HCT116 (cell line): ENCODE measurements at regions not wholly inside any gene's neighbourhood (a gene's known extent, or its start where the extent isn't known, plus 50 kb on each side); places are given as distances from the start of the nearest gene placed in this dataset.

Experiments
- ATAC-seq: fragments of 200-7000 bp; cut with Tn5 transposase; 2 replicates; pipeline ENCODE4 v1.9.1; 2020; ENCODE audit warnings: mild to moderate bottlenecking, moderate library complexity
- BruUV-seq: library from RNA; stranded (reverse); fragments of 400-500 nt; replicated peaks from 2 replicates; lab custom pipeline; 2021; lab: Mats Ljungman, UMichigan
- CTCF ChIA-PET: fragments of 300-600 bp; sonication (Branson Sonifier 250); formaldehyde crosslinking; loops from one replicate; lab custom pipeline; 2021; ENCODE audit warnings: antibody characterized with exemption; lab: Charles Lee
- POLR2A ChIA-PET: fragments of 300-600, 350-600 bp; sonication (Branson Sonifier 250); formaldehyde crosslinking; loops from one replicate; lab custom pipeline; 2021; ENCODE audit warnings: antibody characterized with exemption; lab: Charles Lee
- RAD21 ChIA-PET, 2 experiments: fragments of 300-600 bp; sonication (Branson Sonifier 250); formaldehyde crosslinking; loops; one replicate each; lab custom pipeline; 2023; ENCODE audit warnings: low total read pairs in 2 of 2; ENCODE audit not compliant: uncharacterized antibody in 2 of 2, unreplicated experiment in 2 of 2, low non-redundant PET in 1 of 2; lab: Charles Lee
- DNase-seq: peaks from one replicate; pipeline ENCODE4 v3.0.0-alpha.2; 2010; ENCODE audit warnings: low read depth, low spot score
- H2AFZ ChIP-seq: fragments of 200-600 bp; shearing (Covaris generic), sonication (generic); 2 replicates; pipeline ENCODE4 v1.6.1; 2017; ENCODE audit warnings: low read depth, mixed run types, mixed read lengths, antibody characterized with exemption, low read length; ENCODE audit not compliant: poor library complexity, severe bottlenecking
- H3K27ac ChIP-seq: 2 replicates; pipeline ENCODE4 v1.5.1; 2012; ENCODE audit warnings: low read depth, low read length
- H3K27me3 ChIP-seq: fragments of 200-600 bp; sonication (generic); 2 replicates; pipeline ENCODE4 v1.6.1; 2016; ENCODE audit warnings: mixed run types, low read length, mixed read lengths; ENCODE audit not compliant: insufficient read depth
- H3K36me3 ChIP-seq, 2 experiments: fragments of 200-500 bp in 1 of 2; fragments of 200-600 bp in 1 of 2; sonication (Bioruptor generic) in 1 of 2; sonication (generic) in 1 of 2; 2 replicates each; pipeline versions ENCODE4 v1.5.1 to v1.6.1; 2014 to 2016; ENCODE audit warnings: low read length in 2 of 2, inconsistent platforms in 1 of 2, mixed read lengths in 1 of 2, mixed run types in 1 of 2; ENCODE audit not compliant: insufficient read depth in 2 of 2, control insufficient read depth in 1 of 2
- H3K4me1 ChIP-seq, 2 experiments: fragments of 200-600 bp in 1 of 2; sonication (generic) in 1 of 2; 2 replicates each; pipeline versions ENCODE4 v1.5.1 to v1.6.1; 2012 to 2017; ENCODE audit warnings: low read length in 2 of 2, inconsistent platforms in 1 of 2, mild to moderate bottlenecking in 1 of 2, mixed read lengths in 1 of 2, mixed run types in 1 of 2, moderate library complexity in 1 of 2; ENCODE audit not compliant: insufficient read depth in 2 of 2, control insufficient read depth in 1 of 2
- H3K4me2 ChIP-seq: fragments of 200-600 bp; sonication (generic); 2 replicates; pipeline ENCODE4 v1.6.1; 2017; ENCODE audit warnings: mixed run types, low read length, mixed read lengths
- H3K4me3 ChIP-seq, 2 experiments: fragments of 200-600 bp in 1 of 2; sonication (generic) in 1 of 2; replicated peaks in 1 of 2; 2 replicates each; pipeline ENCODE4 v1.5.1; 2011 to 2016; ENCODE audit warnings: low read length in 2 of 2, control low read depth in 1 of 2, low read depth in 1 of 2, mild to moderate bottlenecking in 1 of 2, mixed read lengths in 1 of 2, mixed run types in 1 of 2
- H3K79me2 ChIP-seq: fragments of 200-600 bp; sonication (generic); 2 replicates; pipeline ENCODE4 v1.6.1; 2017; ENCODE audit warnings: mild to moderate bottlenecking, mixed run types, low read length, moderate library complexity, mixed read lengths; ENCODE audit not compliant: insufficient read depth
- H3K9ac ChIP-seq: fragments of 200-600 bp; sonication (generic); 2 replicates; pipeline ENCODE4 v1.6.1; 2016; ENCODE audit warnings: low read length, mixed read lengths
- H3K9me2 ChIP-seq: fragments of 200-600 bp; sonication (generic), shearing (Covaris generic); 2 replicates; pipeline ENCODE4 v1.6.1; 2017; ENCODE audit warnings: mixed run types, mild to moderate bottlenecking, moderate library complexity; ENCODE audit not compliant: insufficient read depth
- H3K9me3 ChIP-seq, 2 experiments: fragments of 200-500 bp in 1 of 2; fragments of 200-600 bp in 1 of 2; sonication (Bioruptor generic) in 1 of 2; sonication (generic) in 1 of 2; 2 replicates each; pipeline ENCODE4 v1.6.1; 2014 to 2017; ENCODE audit warnings: low read length in 2 of 2, mixed read lengths in 2 of 2, inconsistent platforms in 1 of 2, low read depth in 1 of 2, mild to moderate bottlenecking in 1 of 2, mixed run types in 1 of 2, moderate library complexity in 1 of 2; ENCODE audit not compliant: control insufficient read depth in 1 of 2, insufficient read depth in 1 of 2
- H4K20me1 ChIP-seq: fragments of 200-600 bp; sonication (generic), shearing (Covaris generic); 2 replicates; pipeline ENCODE4 v1.6.1; 2017; ENCODE audit warnings: mixed run types, mild to moderate bottlenecking, moderate library complexity; ENCODE audit not compliant: insufficient read depth
- ELF1 ChIP-seq: IDR thresholded peaks from 2 replicates; pipeline ENCODE4 v1.6.1; 2012; ENCODE audit warnings: low read depth, borderline replicate concordance
- EZH2 ChIP-seq: fragments of 200-600 bp; sonication (generic); IDR thresholded peaks from 2 replicates; pipeline ENCODE4 v1.6.1; 2017; ENCODE audit warnings: antibody characterized with exemption, mixed run types
- EZH2phosphoT487 ChIP-seq: fragments of 200-600 bp; IDR thresholded peaks from 2 replicates; pipeline ENCODE4 v1.6.1; 2018; ENCODE audit warnings: antibody characterized with exemption, borderline replicate concordance
- FOSL1 ChIP-seq: IDR thresholded peaks from 2 replicates; pipeline ENCODE4 v1.6.1; 2012; ENCODE audit warnings: low read depth
- JUND ChIP-seq: IDR thresholded peaks from 2 replicates; pipeline ENCODE4 v1.6.1; 2012
- POLR2AphosphoS5 ChIP-seq: IDR thresholded peaks from 2 replicates; pipeline ENCODE4 v1.6.1; 2011; ENCODE audit warnings: mild to moderate bottlenecking, low read depth, low read length, moderate library complexity
- SP1 ChIP-seq: IDR thresholded peaks from 2 replicates; pipeline ENCODE4 v1.6.1; 2012; ENCODE audit warnings: low read depth
- ZNF274 ChIP-seq: fragments of 200-500 bp; sonication (Bioruptor generic); IDR thresholded peaks from 2 replicates; pipeline ENCODE4 v1.6.1; 2014; ENCODE audit warnings: mild to moderate bottlenecking, low read depth, low read length, inconsistent platforms
- intact Hi-C: fragments of 100-400 bp; cut with micrococcal nuclease; formaldehyde crosslinking; loops from 2 replicates; pipeline ENCODE4 v1.10.0; 2022

DNA sequence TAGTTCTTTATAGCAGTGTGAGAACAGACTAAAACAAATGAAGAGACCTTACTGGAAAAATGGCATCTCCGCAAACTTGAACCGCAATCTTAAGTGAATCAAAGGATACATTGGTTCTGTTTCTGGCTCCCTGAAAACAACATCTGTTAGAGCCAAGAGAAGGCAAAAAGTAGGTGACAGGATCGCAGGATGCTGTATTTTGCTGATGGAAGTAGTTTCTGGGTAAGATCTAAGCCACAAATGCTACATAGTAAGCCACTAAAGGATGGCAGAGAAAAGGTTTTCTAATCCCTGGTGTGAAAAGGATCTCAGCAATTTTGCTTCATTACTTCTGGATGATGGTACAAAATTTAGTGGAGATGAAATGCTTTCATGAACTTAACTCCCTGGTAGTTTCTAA, 63.3 kb upstream of the HTR4 start:
- CTCF ChIA-PET: no interaction called here

DNA sequence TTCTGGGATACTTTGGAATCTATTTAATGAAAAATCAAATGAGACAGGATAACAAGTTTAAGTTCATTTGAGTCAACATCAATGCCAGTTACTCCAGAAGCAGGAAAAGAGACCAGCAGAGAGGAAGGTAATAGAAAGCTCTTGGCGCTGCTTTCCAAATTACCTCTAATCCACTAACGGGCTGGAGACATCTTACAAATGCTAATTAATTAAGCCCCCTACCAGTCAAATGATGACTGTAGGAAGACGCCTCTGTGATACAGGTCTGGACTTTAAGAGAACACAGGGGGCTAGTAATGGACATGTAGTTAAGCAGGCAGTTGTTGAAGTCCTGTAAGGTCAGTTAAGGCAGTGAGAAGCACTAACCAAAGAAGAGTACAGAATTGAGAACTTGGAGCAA, 65.3 kb upstream of the HTR4 start:
- CTCF ChIA-PET: no interaction called here
- Histone ChIP-seq H3K9me3 (no peaks in the 10 kb centered on the region), H3K4me1 (no peaks in the 10 kb centered on the region), H3K4me3 (no peak overlapping the region), H3K27me3 (peaks cover 26% of the 10 kb centered on the region), H3K9ac (no peak overlapping the region), H3K79me2 (no peaks in the 10 kb centered on the region), H3K9me2 (no peaks in the 10 kb centered on the region), H3K36me3 (no peaks in the 10 kb centered on the region), H3K27ac (no peak overlapping the region), H4K20me1 (no peaks in the 10 kb centered on the region), H3K4me2 (no peak overlapping the region), H2AFZ (no peak overlapping the region)
- ATAC-seq: no peak
- intact Hi-C loops: no loop called here
- BruUV-seq: no TSS peak
- DNase-seq: no peak
- TF ChIP-seq ZNF274 (no peak), SP1 (no peak), POLR2AphosphoS5 (no peak), EZH2 (no peak), EZH2phosphoT487 (no peak), ELF1 (no peak), JUND (no peak), FOSL1 (no peak)
- POLR2A ChIA-PET: no interaction called here
- RAD21 ChIA-PET: no interaction called here

More for the DNA sequence above, 63.3 kb upstream of the HTR4 start:
- Histone ChIP-seq H3K9me2 (no peaks in the 10 kb centered on the region), H3K27me3 (peaks cover 26% of the 10 kb centered on the region), H3K36me3 (no peaks in the 10 kb centered on the region), H3K79me2 (no peaks in the 10 kb centered on the region), H3K4me1 (no peaks in the 10 kb centered on the region), H2AFZ (no peak overlapping the region), H3K4me2 (no peak overlapping the region), H3K4me3 (no peak overlapping the region), H3K9me3 (no peaks in the 10 kb centered on the region), H4K20me1 (no peaks in the 10 kb centered on the region), H3K27ac (no peak overlapping the region), H3K9ac (no peak overlapping the region)
- intact Hi-C loops: no loop called here
- TF ChIP-seq SP1: no peak
- POLR2A ChIA-PET: no interaction called here
- RAD21 ChIA-PET: no interaction called here
- BruUV-seq: no TSS peak
- ATAC-seq (no peak), DNase-seq (no peak)
